ENCODE measurements at regions not wholly inside any gene's neighbourhood (a gene's known extent, or its start where the extent isn't known, plus 50 kb on each side); places are given as distances from the start of the nearest gene placed in this dataset.
A peak's percentile ranks its signal among the peaks of the same experiment; 100 is the strongest.
"Not testable (repeated sequence)": the region's sequence is repeated elsewhere in the genome, so short reads cannot be mapped to it uniquely, and the experiment has no call there.

GRCh38 chr15:31606931-31607497 lies 280.4 kb downstream of the KLF13 start:
- DNase-seq, result peak; percentile 30

GRCh38 chr15:31607656-31608055 lies 281.0 kb downstream of the KLF13 start:
- DNase-seq, result no peak

GRCh38 chr15:31609258-31609681 lies 282.6 kb downstream of the KLF13 start:
- DNase-seq, result no peak

- DNase-seq, result no peak
Measured at GRCh38 chr15:31609906-31610305, 283.3 kb downstream of the KLF13 start.

GRCh38 chr15:31615643-31616415 lies 289.2 kb downstream of the KLF13 start:
- DNase-seq, result no peak

- not testable (repeated sequence) for DNase-seq
Measured at GRCh38 chr15:31623297-31623696, 296.7 kb downstream of the KLF13 start.

GRCh38 chr15:31624115-31624514 lies 297.5 kb downstream of the KLF13 start:
- DNase-seq, result not testable (repeated sequence)

GRCh38 chr15:31635715-31636114 lies 309.1 kb downstream of the KLF13 start:
- not testable (repeated sequence) for DNase-seq

GRCh38 chr15:31636911-31637310 lies 310.3 kb downstream of the KLF13 start:
- not testable (repeated sequence) for DNase-seq

- DNase-seq, result not testable (repeated sequence)
Measured at GRCh38 chr15:31643955-31644354, 317.3 kb downstream of the KLF13 start.

GRCh38 chr15:31644761-31645160 lies 318.1 kb downstream of the KLF13 start:
- not testable (repeated sequence) for DNase-seq

GRCh38 chr15:31647337-31647826 lies 320.7 kb downstream of the KLF13 start:
- DNase-seq, result not testable (repeated sequence)

- DNase-seq, result not testable (repeated sequence)
Measured at GRCh38 chr15:31649634-31650033, 323.0 kb downstream of the KLF13 start.

- not testable (repeated sequence) for DNase-seq
Measured at GRCh38 chr15:31650055-31650701, 323.5 kb downstream of the KLF13 start.

GRCh38 chr15:31656915-31657314 lies 330.3 kb downstream of the KLF13 start:
- DNase-seq, result not testable (repeated sequence)

- DNase-seq, result no peak
Measured at GRCh38 chr15:31660816-31661215, 334.2 kb downstream of the KLF13 start.

- DNase-seq, result not testable (repeated sequence)
Measured at GRCh38 chr15:31665732-31666131, 339.1 kb downstream of the KLF13 start.

GRCh38 chr15:31669158-31669908 lies 342.7 kb downstream of the KLF13 start:
- DNase-seq, result not testable (repeated sequence)

GRCh38 chr15:31673263-31673662 lies 346.6 kb downstream of the KLF13 start:
- DNase-seq, result not testable (repeated sequence)

GRCh38 chr15:31681529-31682259 lies 348.6 kb upstream of the CHRNA7 start:
- not testable (repeated sequence) for DNase-seq

- DNase-seq, result not testable (repeated sequence)
Measured at GRCh38 chr15:31687088-31687487, 343.2 kb upstream of the CHRNA7 start.

GRCh38 chr15:31696509-31696908 lies 333.8 kb upstream of the CHRNA7 start:
- not testable (repeated sequence) for DNase-seq

All from fibroblast of skin of scalp (primary cell).